T-helper 2 cell treated with Interferon-gamma antibody and Interleukin-4, amounts not matched to agents 5 μg/mL and 100 μg/mL, for 36 hours (primary cell): ENCODE measurements at regions not wholly inside any gene's neighbourhood (a gene's known extent, or its start where the extent isn't known, plus 50 kb on each side); places are given as distances from the start of the nearest gene placed in this dataset.
"Not testable (repeated sequence)": the region's sequence is repeated elsewhere in the genome, so short reads cannot be mapped to it uniquely, and the experiment has no call there.

Source experiments
- DNase-seq: peaks from one replicate; pipeline ENCODE4 v3.0.0; 2021; ENCODE audit warnings: low spot score
- H3K27ac Mint-ChIP-seq: one replicate; pipeline ENCODE4 v1.8.0; 2021; ENCODE audit warnings: mild to moderate bottlenecking, mixed read lengths
- H3K27me3 Mint-ChIP-seq: one replicate; pipeline ENCODE4 v1.8.0; 2021; ENCODE audit warnings: low read depth, mixed read lengths
- H3K36me3 Mint-ChIP-seq: one replicate; pipeline ENCODE4 v1.8.0; 2021; ENCODE audit warnings: low read depth, mixed read lengths
- H3K4me1 Mint-ChIP-seq: one replicate; pipeline ENCODE4 v1.8.0; 2021; ENCODE audit warnings: low read depth, mixed read lengths
- H3K4me3 Mint-ChIP-seq: one replicate; pipeline ENCODE4 v1.8.0; 2022; ENCODE audit warnings: mild to moderate bottlenecking, moderate library complexity, mixed read lengths
- H3K9me3 Mint-ChIP-seq: one replicate; pipeline ENCODE4 v1.8.0; 2021; ENCODE audit warnings: mixed read lengths

GRCh38 chr4:160364665-160365064 is 1261.8 kb downstream of the RAPGEF2 start:
- H3K4me3 Mint-ChIP-seq, H3K36me3 Mint-ChIP-seq, H3K27ac Mint-ChIP-seq, H3K4me1 Mint-ChIP-seq, H3K27me3 Mint-ChIP-seq, DNase-seq: not testable (repeated sequence)
- peaks cover 20% of the 10 kb centered on the region for H3K9me3 Mint-ChIP-seq

GRCh38 chr4:160365383-160365782 is 1262.5 kb downstream of the RAPGEF2 start:
- not testable (repeated sequence) for H3K27me3 Mint-ChIP-seq, H3K36me3 Mint-ChIP-seq, H3K27ac Mint-ChIP-seq, H3K4me1 Mint-ChIP-seq, DNase-seq, H3K4me3 Mint-ChIP-seq
- peaks cover 27% of the 10 kb centered on the region for H3K9me3 Mint-ChIP-seq

- Mint-ChIP-seq H3K27me3 (no peaks in the 10 kb centered on the region), H3K27ac (no peak overlapping the region), H3K4me3 (no peak overlapping the region), H3K36me3 (no peaks in the 10 kb centered on the region), H3K9me3 (peaks cover 19% of the 10 kb centered on the region), H3K4me1 (no peaks in the 10 kb centered on the region)
- no peak for DNase-seq
These were observed 1267.2 kb downstream of the RAPGEF2 start for GRCh38 chr4:160370046-160370445.

GRCh38 chr4:160371446-160371845 is 1268.6 kb downstream of the RAPGEF2 start:
- Mint-ChIP-seq H3K4me3 (no peak overlapping the region), H3K4me1 (no peaks in the 10 kb centered on the region), H3K9me3 (peaks cover 19% of the 10 kb centered on the region), H3K36me3 (no peaks in the 10 kb centered on the region), H3K27me3 (no peaks in the 10 kb centered on the region), H3K27ac (no peak overlapping the region)
- no peak for DNase-seq

GRCh38 chr4:160372390-160372789 is 1269.5 kb downstream of the RAPGEF2 start:
- H3K36me3 Mint-ChIP-seq, result no peaks in the 10 kb centered on the region
- no peak for DNase-seq
- H3K9me3 Mint-ChIP-seq, result peaks cover 19% of the 10 kb centered on the region

GRCh38 chr4:160373911-160374310 is 1271.0 kb downstream of the RAPGEF2 start:
- Mint-ChIP-seq H3K27ac (no peak overlapping the region), H3K36me3 (no peaks in the 10 kb centered on the region), H3K9me3 (peaks cover 13% of the 10 kb centered on the region), H3K4me3 (no peak overlapping the region), H3K27me3 (no peaks in the 10 kb centered on the region), H3K4me1 (no peaks in the 10 kb centered on the region)
- DNase-seq, result no peak

More at GRCh38 chr4:160372390-160372789, 1269.5 kb downstream of the RAPGEF2 start:
- Mint-ChIP-seq H3K27me3 (no peaks in the 10 kb centered on the region), H3K4me3 (no peak overlapping the region), H3K27ac (no peak overlapping the region), H3K4me1 (no peaks in the 10 kb centered on the region)

GRCh38 chr4:160375772-160376452 is 1273.0 kb downstream of the RAPGEF2 start:
- DNase-seq, result no peak
- peaks cover 4% of the 10 kb centered on the region for H3K9me3 Mint-ChIP-seq
- H3K27me3 Mint-ChIP-seq, result no peaks in the 10 kb centered on the region
- H3K36me3 Mint-ChIP-seq, result no peaks in the 10 kb centered on the region
- no peaks in the 10 kb centered on the region for H3K4me1 Mint-ChIP-seq
- no peak overlapping the region for H3K27ac Mint-ChIP-seq
- no peak overlapping the region for H3K4me3 Mint-ChIP-seq

GRCh38 chr4:160386846-160387245 is 1284.0 kb downstream of the RAPGEF2 start:
- Mint-ChIP-seq H3K27me3 (no peaks in the 10 kb centered on the region), H3K4me3 (no peak overlapping the region), H3K27ac (no peak overlapping the region), H3K9me3 (peaks cover 26% of the 10 kb centered on the region), H3K4me1 (no peaks in the 10 kb centered on the region), H3K36me3 (no peaks in the 10 kb centered on the region)
- no peak for DNase-seq

- Mint-ChIP-seq H3K27ac (no peak overlapping the region), H3K4me3 (no peak overlapping the region), H3K4me1 (no peaks in the 10 kb centered on the region), H3K36me3 (no peaks in the 10 kb centered on the region), H3K27me3 (no peaks in the 10 kb centered on the region), H3K9me3 (peaks cover 22% of the 10 kb centered on the region)
- no peak for DNase-seq
These were observed 1296.9 kb downstream of the RAPGEF2 start for GRCh38 chr4:160399826-160400225.

GRCh38 chr4:160403081-160403480 is 1300.2 kb downstream of the RAPGEF2 start:
- peaks cover 4% of the 10 kb centered on the region for H3K9me3 Mint-ChIP-seq
- no peak overlapping the region for H3K27ac Mint-ChIP-seq
- H3K4me1 Mint-ChIP-seq, result no peaks in the 10 kb centered on the region
- H3K36me3 Mint-ChIP-seq, result no peaks in the 10 kb centered on the region
- no peak overlapping the region for H3K4me3 Mint-ChIP-seq
- DNase-seq, result no peak
- H3K27me3 Mint-ChIP-seq, result no peaks in the 10 kb centered on the region

- Mint-ChIP-seq H3K27me3 (no peaks in the 10 kb centered on the region), H3K4me1 (no peaks in the 10 kb centered on the region), H3K9me3 (peaks cover 7% of the 10 kb centered on the region), H3K27ac (no peak overlapping the region), H3K4me3 (no peak overlapping the region), H3K36me3 (no peaks in the 10 kb centered on the region)
- DNase-seq, result no peak
These were observed 1303.5 kb downstream of the RAPGEF2 start for GRCh38 chr4:160406263-160406825.

- Mint-ChIP-seq H3K4me1 (no peaks in the 10 kb centered on the region), H3K27me3 (no peaks in the 10 kb centered on the region), H3K4me3 (no peak overlapping the region), H3K27ac (no peak overlapping the region), H3K36me3 (no peaks in the 10 kb centered on the region), H3K9me3 (peaks cover 6% of the 10 kb centered on the region)
- no peak for DNase-seq
These were observed 1311.6 kb downstream of the RAPGEF2 start for GRCh38 chr4:160414496-160414895.

GRCh38 chr4:160423879-160424451 is 1321.1 kb downstream of the RAPGEF2 start:
- no peak for DNase-seq
- Mint-ChIP-seq H3K9me3 (peaks cover 15% of the 10 kb centered on the region), H3K27ac (no peak overlapping the region), H3K36me3 (no peaks in the 10 kb centered on the region), H3K27me3 (no peaks in the 10 kb centered on the region), H3K4me1 (no peaks in the 10 kb centered on the region), H3K4me3 (no peak overlapping the region)

- Mint-ChIP-seq H3K27ac (no peak overlapping the region), H3K4me1 (no peaks in the 10 kb centered on the region), H3K36me3 (no peaks in the 10 kb centered on the region), H3K27me3 (no peaks in the 10 kb centered on the region), H3K4me3 (no peak overlapping the region), H3K9me3 (peaks cover 20% of the 10 kb centered on the region)
- DNase-seq, result no peak
These were observed 1323.4 kb downstream of the RAPGEF2 start for GRCh38 chr4:160426233-160426632.
